HCT116 (cell line): ENCODE measurements at regions not wholly inside any gene's neighbourhood (a gene's known extent, or its start where the extent isn't known, plus 50 kb on each side); places are given as distances from the start of the nearest gene placed in this dataset.
A peak's percentile ranks its signal among the peaks of the same experiment; 100 is the strongest.

Source experiments
- ATAC-seq: fragments of 200-7000 bp; cut with Tn5 transposase; 2 replicates; pipeline ENCODE4 v1.9.1; 2020; ENCODE audit warnings: mild to moderate bottlenecking, moderate library complexity
- BruUV-seq: library from RNA; stranded (reverse); fragments of 400-500 nt; replicated peaks from 2 replicates; lab custom pipeline; 2021; lab: Mats Ljungman, UMichigan
- CTCF ChIA-PET: fragments of 300-600 bp; sonication (Branson Sonifier 250); formaldehyde crosslinking; loops from one replicate; lab custom pipeline; 2021; ENCODE audit warnings: antibody characterized with exemption; lab: Charles Lee
- POLR2A ChIA-PET: fragments of 300-600, 350-600 bp; sonication (Branson Sonifier 250); formaldehyde crosslinking; loops from one replicate; lab custom pipeline; 2021; ENCODE audit warnings: antibody characterized with exemption; lab: Charles Lee
- RAD21 ChIA-PET, 2 experiments: fragments of 300-600 bp; sonication (Branson Sonifier 250); formaldehyde crosslinking; loops; one replicate each; lab custom pipeline; 2023; ENCODE audit warnings: low total read pairs in 2 of 2; ENCODE audit not compliant: uncharacterized antibody in 2 of 2, unreplicated experiment in 2 of 2, low non-redundant PET in 1 of 2; lab: Charles Lee
- DNase-seq: peaks from one replicate; pipeline ENCODE4 v3.0.0-alpha.2; 2010; ENCODE audit warnings: low read depth, low spot score
- H2AFZ ChIP-seq: fragments of 200-600 bp; shearing (Covaris generic), sonication (generic); 2 replicates; pipeline ENCODE4 v1.6.1; 2017; ENCODE audit warnings: low read depth, mixed run types, mixed read lengths, antibody characterized with exemption, low read length; ENCODE audit not compliant: poor library complexity, severe bottlenecking
- H3K27ac ChIP-seq: 2 replicates; pipeline ENCODE4 v1.5.1; 2012; ENCODE audit warnings: low read depth, low read length
- H3K27me3 ChIP-seq: fragments of 200-600 bp; sonication (generic); 2 replicates; pipeline ENCODE4 v1.6.1; 2016; ENCODE audit warnings: mixed run types, low read length, mixed read lengths; ENCODE audit not compliant: insufficient read depth
- H3K36me3 ChIP-seq, 2 experiments: fragments of 200-500 bp in 1 of 2; fragments of 200-600 bp in 1 of 2; sonication (Bioruptor generic) in 1 of 2; sonication (generic) in 1 of 2; 2 replicates each; pipeline versions ENCODE4 v1.5.1 to v1.6.1; 2014 to 2016; ENCODE audit warnings: low read length in 2 of 2, inconsistent platforms in 1 of 2, mixed read lengths in 1 of 2, mixed run types in 1 of 2; ENCODE audit not compliant: insufficient read depth in 2 of 2, control insufficient read depth in 1 of 2
- H3K4me1 ChIP-seq, 2 experiments: fragments of 200-600 bp in 1 of 2; sonication (generic) in 1 of 2; 2 replicates each; pipeline versions ENCODE4 v1.5.1 to v1.6.1; 2012 to 2017; ENCODE audit warnings: low read length in 2 of 2, inconsistent platforms in 1 of 2, mild to moderate bottlenecking in 1 of 2, mixed read lengths in 1 of 2, mixed run types in 1 of 2, moderate library complexity in 1 of 2; ENCODE audit not compliant: insufficient read depth in 2 of 2, control insufficient read depth in 1 of 2
- H3K4me2 ChIP-seq: fragments of 200-600 bp; sonication (generic); 2 replicates; pipeline ENCODE4 v1.6.1; 2017; ENCODE audit warnings: mixed run types, low read length, mixed read lengths
- H3K4me3 ChIP-seq, 2 experiments: fragments of 200-600 bp in 1 of 2; sonication (generic) in 1 of 2; replicated peaks in 1 of 2; 2 replicates each; pipeline ENCODE4 v1.5.1; 2011 to 2016; ENCODE audit warnings: low read length in 2 of 2, control low read depth in 1 of 2, low read depth in 1 of 2, mild to moderate bottlenecking in 1 of 2, mixed read lengths in 1 of 2, mixed run types in 1 of 2
- H3K79me2 ChIP-seq: fragments of 200-600 bp; sonication (generic); 2 replicates; pipeline ENCODE4 v1.6.1; 2017; ENCODE audit warnings: mild to moderate bottlenecking, mixed run types, low read length, moderate library complexity, mixed read lengths; ENCODE audit not compliant: insufficient read depth
- H3K9ac ChIP-seq: fragments of 200-600 bp; sonication (generic); 2 replicates; pipeline ENCODE4 v1.6.1; 2016; ENCODE audit warnings: low read length, mixed read lengths
- H3K9me2 ChIP-seq: fragments of 200-600 bp; sonication (generic), shearing (Covaris generic); 2 replicates; pipeline ENCODE4 v1.6.1; 2017; ENCODE audit warnings: mixed run types, mild to moderate bottlenecking, moderate library complexity; ENCODE audit not compliant: insufficient read depth
- H3K9me3 ChIP-seq, 2 experiments: fragments of 200-500 bp in 1 of 2; fragments of 200-600 bp in 1 of 2; sonication (Bioruptor generic) in 1 of 2; sonication (generic) in 1 of 2; 2 replicates each; pipeline ENCODE4 v1.6.1; 2014 to 2017; ENCODE audit warnings: low read length in 2 of 2, mixed read lengths in 2 of 2, inconsistent platforms in 1 of 2, low read depth in 1 of 2, mild to moderate bottlenecking in 1 of 2, mixed run types in 1 of 2, moderate library complexity in 1 of 2; ENCODE audit not compliant: control insufficient read depth in 1 of 2, insufficient read depth in 1 of 2
- H4K20me1 ChIP-seq: fragments of 200-600 bp; sonication (generic), shearing (Covaris generic); 2 replicates; pipeline ENCODE4 v1.6.1; 2017; ENCODE audit warnings: mixed run types, mild to moderate bottlenecking, moderate library complexity; ENCODE audit not compliant: insufficient read depth
- CBX3 ChIP-seq: IDR thresholded peaks from 2 replicates; pipeline ENCODE4 v1.6.1; 2012; ENCODE audit warnings: low read depth
- EGR1 ChIP-seq: IDR thresholded peaks from 2 replicates; pipeline ENCODE4 v1.6.1; 2012; ENCODE audit warnings: low read depth
- ELF1 ChIP-seq: IDR thresholded peaks from 2 replicates; pipeline ENCODE4 v1.6.1; 2012; ENCODE audit warnings: low read depth, borderline replicate concordance
- EZH2 ChIP-seq: fragments of 200-600 bp; sonication (generic); IDR thresholded peaks from 2 replicates; pipeline ENCODE4 v1.6.1; 2017; ENCODE audit warnings: antibody characterized with exemption, mixed run types
- EZH2phosphoT487 ChIP-seq: fragments of 200-600 bp; IDR thresholded peaks from 2 replicates; pipeline ENCODE4 v1.6.1; 2018; ENCODE audit warnings: antibody characterized with exemption, borderline replicate concordance
- FOSL1 ChIP-seq: IDR thresholded peaks from 2 replicates; pipeline ENCODE4 v1.6.1; 2012; ENCODE audit warnings: low read depth
- JUND ChIP-seq: IDR thresholded peaks from 2 replicates; pipeline ENCODE4 v1.6.1; 2012
- POLR2A ChIP-seq: IDR thresholded peaks from 2 replicates; pipeline ENCODE4 v1.7.0; 2011; ENCODE audit warnings: borderline replicate concordance; ENCODE audit not compliant: insufficient read depth, insufficient read length; ENCODE audit errors: extremely low read depth
- POLR2AphosphoS5 ChIP-seq: IDR thresholded peaks from 2 replicates; pipeline ENCODE4 v1.6.1; 2011; ENCODE audit warnings: mild to moderate bottlenecking, low read depth, low read length, moderate library complexity
- RAD21 ChIP-seq: IDR thresholded peaks from 2 replicates; pipeline ENCODE4 v1.6.1; 2012; ENCODE audit warnings: low read depth, mild to moderate bottlenecking
- SIN3A ChIP-seq: IDR thresholded peaks from 2 replicates; pipeline ENCODE4 v1.6.1; 2012; ENCODE audit warnings: low read depth
- SP1 ChIP-seq: IDR thresholded peaks from 2 replicates; pipeline ENCODE4 v1.6.1; 2012; ENCODE audit warnings: low read depth
- SRF ChIP-seq: IDR thresholded peaks from 2 replicates; pipeline ENCODE4 v1.6.1; 2012; ENCODE audit warnings: low read depth
- YY1 ChIP-seq: IDR thresholded peaks from 2 replicates; pipeline ENCODE4 v1.6.1; 2011; ENCODE audit warnings: low read length, low read depth, moderate library complexity, mild to moderate bottlenecking; ENCODE audit not compliant: insufficient replicate concordance; ENCODE audit errors: extremely low read depth
- ZFX ChIP-seq: fragments of 450-650 bp; IDR thresholded peaks from 2 replicates; pipeline ENCODE4 v1.6.1; 2017
- intact Hi-C: fragments of 100-400 bp; cut with micrococcal nuclease; formaldehyde crosslinking; loops from 2 replicates; pipeline ENCODE4 v1.10.0; 2022
- TF ChIP-seq, protein P1 (sequence below): IDR thresholded peaks from 2 replicates; pipeline ENCODE4 v1.6.1; 2011; ENCODE audit warnings: mild to moderate bottlenecking, low read length, moderate library complexity; ENCODE audit not compliant: insufficient replicate concordance; ENCODE audit errors: extremely low read depth
- TF ChIP-seq, protein P2 (sequence below): IDR thresholded peaks from 2 replicates; pipeline ENCODE4 v1.6.1; 2012
- TF ChIP-seq, protein P3 (sequence below): IDR thresholded peaks from 2 replicates; pipeline ENCODE4 v1.6.1; 2012
- TF ChIP-seq, protein P4 (sequence below): IDR thresholded peaks from 2 replicates; pipeline ENCODE4 v1.6.1; 2012; ENCODE audit warnings: low read depth
- TF ChIP-seq, protein P5 (sequence below), 3 experiments: fragments of 200-600 bp in 1 of 3; sonication (generic) in 1 of 3; IDR thresholded peaks in 2 of 3; conservative IDR thresholded peaks in 1 of 3; 2 replicates each; pipeline ENCODE4 v1.5.1; 2012 to 2017; ENCODE audit warnings: low read depth in 2 of 3, low read length in 2 of 3, antibody characterized with exemption in 1 of 3, borderline replicate concordance in 1 of 3, control low read depth in 1 of 3, mild to moderate bottlenecking in 1 of 3, mixed read lengths in 1 of 3, mixed run types in 1 of 3, moderate library complexity in 1 of 3; ENCODE audit not compliant: insufficient read depth in 1 of 3

DNA sequence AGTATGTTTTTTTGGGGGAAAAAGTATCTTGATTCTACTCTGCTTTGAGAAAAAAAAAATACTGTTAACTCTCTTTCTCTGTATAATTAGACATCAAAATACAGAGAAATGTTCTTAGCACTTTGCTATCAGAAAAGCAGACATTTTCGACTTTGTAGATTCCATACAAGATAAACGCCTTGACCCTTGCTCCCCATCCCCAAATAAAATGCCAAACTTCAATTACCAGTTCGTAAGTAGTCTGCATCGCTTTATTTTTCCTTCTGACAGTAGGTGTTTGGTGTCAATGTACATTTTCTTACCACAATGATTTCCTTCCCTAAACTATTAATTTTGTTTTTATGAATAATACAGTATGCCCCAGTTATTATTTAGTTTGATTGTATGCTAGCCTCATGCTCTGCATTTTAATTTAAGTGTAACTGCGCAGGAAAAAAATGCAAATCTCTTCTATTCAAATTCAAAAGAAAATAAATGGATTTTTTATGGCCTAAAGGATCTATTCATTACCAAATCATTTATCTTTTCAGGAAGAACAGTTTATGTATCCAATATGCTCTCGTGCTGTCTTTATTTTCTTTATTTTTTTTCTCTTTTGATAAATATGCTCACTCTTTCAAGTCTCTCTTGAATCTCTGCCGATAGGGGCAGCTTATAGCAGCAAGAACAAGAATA lies 84.8 kb upstream of the ZNF217 start:
- no peaks in the 10 kb centered on the region for H3K9me2 ChIP-seq
- no peak overlapping the region for H3K27ac ChIP-seq
- POLR2A ChIA-PET, result no interaction called here

More for the DNA sequence above, 84.8 kb upstream of the ZNF217 start:
- BruUV-seq, result no TSS peak
- no peak overlapping the region for H3K9ac ChIP-seq
- no peaks in the 10 kb centered on the region for H3K36me3 ChIP-seq
- ChIA-PET CTCF (no interaction called here), RAD21 (no interaction called here)
- H3K4me2 ChIP-seq, result no peak overlapping the region
- no peak for TF ChIP-seq POLR2AphosphoS5
- TF ChIP-seq RAD21, result no peak
- no peak for TF ChIP-seq EGR1
- TF ChIP-seq, protein P1, sequence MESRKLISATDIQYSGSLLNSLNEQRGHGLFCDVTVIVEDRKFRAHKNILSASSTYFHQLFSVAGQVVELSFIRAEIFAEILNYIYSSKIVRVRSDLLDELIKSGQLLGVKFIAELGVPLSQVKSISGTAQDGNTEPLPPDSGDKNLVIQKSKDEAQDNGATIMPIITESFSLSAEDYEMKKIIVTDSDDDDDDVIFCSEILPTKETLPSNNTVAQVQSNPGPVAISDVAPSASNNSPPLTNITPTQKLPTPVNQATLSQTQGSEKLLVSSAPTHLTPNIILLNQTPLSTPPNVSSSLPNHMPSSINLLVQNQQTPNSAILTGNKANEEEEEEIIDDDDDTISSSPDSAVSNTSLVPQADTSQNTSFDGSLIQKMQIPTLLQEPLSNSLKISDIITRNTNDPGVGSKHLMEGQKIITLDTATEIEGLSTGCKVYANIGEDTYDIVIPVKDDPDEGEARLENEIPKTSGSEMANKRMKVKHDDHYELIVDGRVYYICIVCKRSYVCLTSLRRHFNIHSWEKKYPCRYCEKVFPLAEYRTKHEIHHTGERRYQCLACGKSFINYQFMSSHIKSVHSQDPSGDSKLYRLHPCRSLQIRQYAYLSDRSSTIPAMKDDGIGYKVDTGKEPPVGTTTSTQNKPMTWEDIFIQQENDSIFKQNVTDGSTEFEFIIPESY, result no peak
- no peak for TF ChIP-seq SP1
- no peak for TF ChIP-seq SRF
- no peak for TF ChIP-seq EZH2
- no peak for TF ChIP-seq ELF1
- TF ChIP-seq, protein P2, sequence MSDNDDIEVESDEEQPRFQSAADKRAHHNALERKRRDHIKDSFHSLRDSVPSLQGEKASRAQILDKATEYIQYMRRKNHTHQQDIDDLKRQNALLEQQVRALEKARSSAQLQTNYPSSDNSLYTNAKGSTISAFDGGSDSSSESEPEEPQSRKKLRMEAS, result no peak
- TF ChIP-seq, protein P3, sequence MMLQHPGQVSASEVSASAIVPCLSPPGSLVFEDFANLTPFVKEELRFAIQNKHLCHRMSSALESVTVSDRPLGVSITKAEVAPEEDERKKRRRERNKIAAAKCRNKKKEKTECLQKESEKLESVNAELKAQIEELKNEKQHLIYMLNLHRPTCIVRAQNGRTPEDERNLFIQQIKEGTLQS, result no peak
- TF ChIP-seq ZFX, result no peak
- TF ChIP-seq POLR2A, result no peak
- no peak for TF ChIP-seq FOSL1
- no peak for TF ChIP-seq YY1
- no peak for TF ChIP-seq EZH2phosphoT487
- TF ChIP-seq, protein P4, sequence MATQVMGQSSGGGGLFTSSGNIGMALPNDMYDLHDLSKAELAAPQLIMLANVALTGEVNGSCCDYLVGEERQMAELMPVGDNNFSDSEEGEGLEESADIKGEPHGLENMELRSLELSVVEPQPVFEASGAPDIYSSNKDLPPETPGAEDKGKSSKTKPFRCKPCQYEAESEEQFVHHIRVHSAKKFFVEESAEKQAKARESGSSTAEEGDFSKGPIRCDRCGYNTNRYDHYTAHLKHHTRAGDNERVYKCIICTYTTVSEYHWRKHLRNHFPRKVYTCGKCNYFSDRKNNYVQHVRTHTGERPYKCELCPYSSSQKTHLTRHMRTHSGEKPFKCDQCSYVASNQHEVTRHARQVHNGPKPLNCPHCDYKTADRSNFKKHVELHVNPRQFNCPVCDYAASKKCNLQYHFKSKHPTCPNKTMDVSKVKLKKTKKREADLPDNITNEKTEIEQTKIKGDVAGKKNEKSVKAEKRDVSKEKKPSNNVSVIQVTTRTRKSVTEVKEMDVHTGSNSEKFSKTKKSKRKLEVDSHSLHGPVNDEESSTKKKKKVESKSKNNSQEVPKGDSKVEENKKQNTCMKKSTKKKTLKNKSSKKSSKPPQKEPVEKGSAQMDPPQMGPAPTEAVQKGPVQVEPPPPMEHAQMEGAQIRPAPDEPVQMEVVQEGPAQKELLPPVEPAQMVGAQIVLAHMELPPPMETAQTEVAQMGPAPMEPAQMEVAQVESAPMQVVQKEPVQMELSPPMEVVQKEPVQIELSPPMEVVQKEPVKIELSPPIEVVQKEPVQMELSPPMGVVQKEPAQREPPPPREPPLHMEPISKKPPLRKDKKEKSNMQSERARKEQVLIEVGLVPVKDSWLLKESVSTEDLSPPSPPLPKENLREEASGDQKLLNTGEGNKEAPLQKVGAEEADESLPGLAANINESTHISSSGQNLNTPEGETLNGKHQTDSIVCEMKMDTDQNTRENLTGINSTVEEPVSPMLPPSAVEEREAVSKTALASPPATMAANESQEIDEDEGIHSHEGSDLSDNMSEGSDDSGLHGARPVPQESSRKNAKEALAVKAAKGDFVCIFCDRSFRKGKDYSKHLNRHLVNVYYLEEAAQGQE, result no peak
- TF ChIP-seq JUND, result no peak
- TF ChIP-seq CBX3, result no peak
- TF ChIP-seq SIN3A, result no peak
- TF ChIP-seq, protein P5, sequence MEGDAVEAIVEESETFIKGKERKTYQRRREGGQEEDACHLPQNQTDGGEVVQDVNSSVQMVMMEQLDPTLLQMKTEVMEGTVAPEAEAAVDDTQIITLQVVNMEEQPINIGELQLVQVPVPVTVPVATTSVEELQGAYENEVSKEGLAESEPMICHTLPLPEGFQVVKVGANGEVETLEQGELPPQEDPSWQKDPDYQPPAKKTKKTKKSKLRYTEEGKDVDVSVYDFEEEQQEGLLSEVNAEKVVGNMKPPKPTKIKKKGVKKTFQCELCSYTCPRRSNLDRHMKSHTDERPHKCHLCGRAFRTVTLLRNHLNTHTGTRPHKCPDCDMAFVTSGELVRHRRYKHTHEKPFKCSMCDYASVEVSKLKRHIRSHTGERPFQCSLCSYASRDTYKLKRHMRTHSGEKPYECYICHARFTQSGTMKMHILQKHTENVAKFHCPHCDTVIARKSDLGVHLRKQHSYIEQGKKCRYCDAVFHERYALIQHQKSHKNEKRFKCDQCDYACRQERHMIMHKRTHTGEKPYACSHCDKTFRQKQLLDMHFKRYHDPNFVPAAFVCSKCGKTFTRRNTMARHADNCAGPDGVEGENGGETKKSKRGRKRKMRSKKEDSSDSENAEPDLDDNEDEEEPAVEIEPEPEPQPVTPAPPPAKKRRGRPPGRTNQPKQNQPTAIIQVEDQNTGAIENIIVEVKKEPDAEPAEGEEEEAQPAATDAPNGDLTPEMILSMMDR (IDR thresholded peaks at IDR 0.05 in 2 of 3, conservative IDR thresholded peaks at IDR 0.05 in 1 of 3; ENCODE audit: borderline replicate concordance in 1 of 3, insufficient read depth in 1 of 3, low read depth in 2 of 3, low read length in 2 of 3), result no peak
- ATAC-seq (no peak), DNase-seq (no peak)
- H3K4me1 ChIP-seq, result peaks cover 4 to 6% of the 10 kb centered on the region in 2 experiments; a peak in 2 of 4 replicates
- H2AFZ ChIP-seq, result peak overlapping the region; percentile 57
- intact Hi-C loops, result no loop called here
- no peaks in the 10 kb centered on the region for H3K9me3 ChIP-seq
- H3K4me3 ChIP-seq, result no peak overlapping the region
- H3K79me2 ChIP-seq, result no peaks in the 10 kb centered on the region
- no peaks in the 10 kb centered on the region for H3K27me3 ChIP-seq
- no peaks in the 10 kb centered on the region for H4K20me1 ChIP-seq
